NCI-H748 treated with DMSO at 0.1 percent for 48 hours (cell line): ENCODE measurements at regions not wholly inside any gene's neighbourhood (a gene's known extent, or its start where the extent isn't known, plus 50 kb on each side); places are given as distances from the start of the nearest gene placed in this dataset.
A peak's percentile ranks its signal among the peaks of the same experiment; 100 is the strongest.

Experiments
- DNase-seq: peaks from one replicate; lab custom pipeline; 2025; lab: John Stamatoyannopoulos, UW

DNA sequence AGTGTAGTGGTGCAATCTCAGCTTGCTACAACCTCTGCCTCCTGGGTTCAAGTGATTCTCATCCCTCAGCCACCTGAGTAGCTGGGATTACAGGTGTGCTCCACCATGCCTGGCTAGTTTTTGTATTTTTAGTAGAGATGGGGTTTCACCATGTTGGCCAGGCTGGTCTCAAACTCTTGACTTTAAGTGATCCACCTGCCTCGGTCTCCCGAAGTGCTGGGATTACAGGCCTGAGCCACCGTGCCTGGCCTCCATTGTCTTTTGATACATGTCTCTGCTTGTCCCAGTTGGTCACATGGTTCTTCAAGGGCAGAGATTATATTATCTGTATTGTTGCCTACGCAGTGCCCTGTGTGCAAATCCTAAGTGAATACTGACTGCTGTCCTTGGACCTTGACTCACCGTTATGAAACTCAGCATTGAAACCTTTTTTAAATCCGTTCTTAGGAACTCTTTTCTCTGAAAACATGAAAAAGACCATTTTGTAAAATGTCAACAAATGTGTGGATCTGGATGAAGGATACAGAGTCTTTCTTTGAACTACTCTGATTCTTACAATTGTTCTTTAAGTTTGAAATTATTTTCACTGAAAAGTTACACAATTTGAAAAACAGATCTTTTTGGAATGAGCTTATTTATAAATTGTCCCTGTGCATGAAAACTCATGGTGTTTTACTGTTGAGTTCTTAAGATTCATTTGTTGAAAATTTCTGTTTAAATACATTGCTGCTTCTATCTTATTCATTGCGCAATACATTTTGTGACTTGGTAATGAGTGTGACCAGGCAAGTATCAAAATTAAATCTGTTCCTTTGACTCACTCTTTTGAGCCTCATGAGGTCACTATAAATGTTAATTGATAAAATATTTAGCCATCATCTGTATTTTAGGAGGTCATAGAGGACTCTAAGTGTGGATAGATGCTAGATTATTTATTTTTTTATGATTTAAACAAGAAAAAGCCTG, 293.5 kb downstream of the UTRN start:
- no peak for DNase-seq

DNA sequence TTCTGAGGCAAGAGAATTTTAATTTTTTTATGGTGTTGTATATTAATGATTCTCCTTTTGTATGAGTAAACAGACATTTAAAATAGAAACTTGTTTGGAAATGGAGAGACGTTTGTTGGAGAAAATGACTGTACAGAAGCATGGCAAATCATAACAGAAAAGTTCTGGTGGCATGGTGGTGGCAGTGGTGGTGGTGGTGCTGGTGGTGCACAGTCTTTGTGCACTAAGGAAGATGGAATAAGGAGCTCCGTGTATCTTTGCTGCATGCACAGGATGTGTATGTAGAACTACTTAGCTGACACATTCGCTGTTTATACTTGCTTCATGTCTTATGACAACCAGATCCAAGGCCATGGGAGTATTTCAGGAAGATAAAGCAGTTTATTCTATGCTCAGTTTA, 294.9 kb downstream of the UTRN start:
- no peak for DNase-seq

DNA sequence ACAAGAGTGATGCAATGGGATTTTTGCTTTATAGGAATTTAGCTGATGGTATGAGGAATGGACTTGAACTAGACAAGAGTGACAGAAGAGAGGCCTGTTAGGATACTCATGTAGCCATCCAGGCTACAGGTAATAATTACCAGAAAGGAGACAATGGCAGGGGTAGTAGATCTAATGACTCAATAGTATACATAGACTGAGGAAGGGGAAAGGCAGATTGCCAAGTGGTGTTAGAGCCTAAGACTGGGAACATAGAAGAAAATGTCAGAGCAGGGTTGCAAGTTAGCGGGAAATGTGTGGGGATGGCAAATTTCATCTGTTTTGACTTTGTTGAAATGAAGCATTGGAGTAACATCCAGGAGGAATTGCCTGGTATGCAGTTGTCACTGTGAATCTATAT, 295.6 kb downstream of the UTRN start:
- no peak for DNase-seq

DNA sequence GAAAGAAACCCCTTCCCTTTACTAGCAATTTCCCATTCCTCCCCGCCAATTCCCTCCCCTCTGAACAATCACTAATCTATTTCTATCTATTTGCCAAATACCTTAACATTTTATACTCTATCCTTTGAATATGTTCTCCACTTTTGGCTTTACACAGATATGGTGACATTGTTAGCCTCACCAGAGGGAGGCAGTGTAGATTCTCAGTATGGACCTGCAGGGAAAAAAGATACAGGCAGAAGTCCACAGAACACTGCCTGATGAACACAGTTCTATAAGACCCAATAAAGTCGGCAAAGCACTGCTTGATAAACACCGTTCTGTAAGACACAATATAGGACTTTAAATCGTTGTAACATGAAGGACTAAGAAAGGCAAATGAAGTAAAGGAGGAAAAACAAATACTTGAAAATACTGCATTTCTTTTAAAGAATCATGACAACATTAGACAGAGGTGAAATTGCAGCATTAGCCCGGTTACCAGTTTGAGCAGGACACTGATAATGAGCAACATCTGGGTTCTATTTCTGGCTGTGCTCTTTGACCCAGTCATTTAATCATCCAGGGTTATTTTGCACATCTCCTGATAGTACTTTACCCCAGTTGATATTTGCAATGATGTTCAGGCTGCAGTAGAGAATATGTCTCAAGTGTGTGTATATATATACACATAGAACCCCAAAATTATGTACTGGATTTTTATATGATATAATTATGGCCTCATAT, 296.8 kb downstream of the UTRN start:
- peak; percentile 49 for DNase-seq

DNA sequence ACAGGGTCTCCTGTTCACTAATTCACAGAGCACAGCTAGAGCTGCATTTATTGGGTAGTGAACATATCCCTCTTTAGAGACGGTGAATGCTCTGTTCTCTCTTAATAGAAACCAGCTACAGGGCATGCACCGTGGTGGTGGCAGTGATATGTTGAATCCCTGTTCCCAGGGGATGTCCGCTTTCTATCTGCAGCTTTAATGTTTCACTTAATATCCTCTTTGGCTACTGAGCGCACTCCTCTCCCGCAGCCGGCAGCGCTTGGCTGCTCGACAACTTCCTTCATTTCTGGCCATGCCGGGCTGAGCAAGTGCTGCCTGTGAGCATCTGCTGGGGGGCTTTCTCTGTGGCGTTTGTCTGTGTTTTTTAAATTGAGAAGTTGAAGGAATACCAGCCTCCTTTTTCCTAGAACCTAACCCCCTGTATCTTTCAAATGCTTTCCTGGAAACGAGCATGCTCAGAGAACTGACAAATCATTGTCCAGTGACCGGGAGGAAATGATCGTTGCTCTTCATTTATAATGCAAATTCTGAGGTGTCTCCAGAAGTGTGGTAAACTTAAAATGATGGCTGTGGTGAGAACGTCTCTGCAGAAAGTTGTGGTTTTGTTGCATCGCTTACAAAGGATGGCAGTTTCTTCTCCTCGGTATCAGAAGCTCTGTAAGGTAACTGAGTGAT, 297.9 kb downstream of the UTRN start:
- peak; percentile 41 for DNase-seq

DNA sequence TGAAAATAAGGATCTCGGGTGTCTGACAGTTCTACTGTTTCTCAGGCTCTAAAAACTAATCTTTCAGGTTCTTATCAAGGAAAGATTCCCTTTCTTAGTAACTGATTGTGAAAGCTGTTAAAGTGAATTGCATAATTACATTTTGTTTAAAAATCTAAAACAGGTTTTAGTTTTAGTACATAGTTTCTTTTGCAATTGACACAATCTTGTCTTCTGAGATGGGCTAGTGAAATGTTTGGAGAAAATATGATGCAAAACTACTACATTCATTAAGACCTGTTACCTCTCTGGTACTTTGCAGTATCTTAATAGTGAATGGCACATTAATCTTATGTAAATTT, 298.4 kb downstream of the UTRN start:
- DNase-seq = peak; percentile 40

DNA sequence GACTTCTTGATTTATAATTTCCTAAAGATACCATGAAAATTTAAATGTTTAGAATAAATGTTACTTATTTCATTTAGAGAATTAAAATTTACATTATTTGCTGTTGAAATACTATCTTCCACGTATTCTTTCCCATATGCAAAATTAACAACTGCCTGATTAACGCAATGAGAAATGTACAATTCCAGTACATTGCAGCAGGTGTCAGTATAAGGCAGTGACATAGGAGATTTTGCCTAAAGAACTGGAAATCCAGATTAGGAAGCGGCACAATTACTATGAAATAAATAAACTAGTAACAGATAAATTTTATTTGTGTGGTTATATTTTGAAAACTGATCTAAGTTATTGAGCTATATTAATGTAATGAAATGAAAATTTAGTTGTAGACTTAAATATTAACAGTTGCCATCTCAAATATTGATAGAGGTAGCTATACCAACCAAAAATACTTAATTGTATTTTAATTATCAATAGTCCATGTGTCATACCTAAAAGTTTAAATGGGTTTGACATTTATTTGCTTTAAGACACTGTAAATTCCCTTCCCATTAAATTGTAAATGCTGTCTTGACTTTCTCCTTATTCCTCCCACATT, 300.2 kb downstream of the UTRN start:
- DNase-seq = peak; percentile 81

DNA sequence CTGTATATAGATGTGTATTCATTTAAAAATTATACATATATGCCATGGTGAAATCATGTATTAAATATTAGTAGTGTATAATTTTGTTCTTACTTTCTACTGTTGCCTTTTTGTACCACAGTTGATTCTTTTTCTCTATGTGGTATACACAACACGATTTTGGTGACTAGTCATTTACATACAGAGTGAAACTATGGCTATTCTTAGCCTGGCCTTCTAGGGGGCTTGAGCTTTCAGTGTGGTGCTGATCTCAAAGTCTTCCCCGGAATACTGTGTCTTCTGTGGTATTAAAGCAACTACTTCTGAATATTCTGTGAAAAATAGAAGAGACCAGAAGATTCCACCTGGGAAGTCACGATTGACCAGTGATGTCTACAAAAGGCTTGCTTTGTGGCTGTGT, 301.9 kb downstream of the UTRN start:
- DNase-seq = no peak

DNA sequence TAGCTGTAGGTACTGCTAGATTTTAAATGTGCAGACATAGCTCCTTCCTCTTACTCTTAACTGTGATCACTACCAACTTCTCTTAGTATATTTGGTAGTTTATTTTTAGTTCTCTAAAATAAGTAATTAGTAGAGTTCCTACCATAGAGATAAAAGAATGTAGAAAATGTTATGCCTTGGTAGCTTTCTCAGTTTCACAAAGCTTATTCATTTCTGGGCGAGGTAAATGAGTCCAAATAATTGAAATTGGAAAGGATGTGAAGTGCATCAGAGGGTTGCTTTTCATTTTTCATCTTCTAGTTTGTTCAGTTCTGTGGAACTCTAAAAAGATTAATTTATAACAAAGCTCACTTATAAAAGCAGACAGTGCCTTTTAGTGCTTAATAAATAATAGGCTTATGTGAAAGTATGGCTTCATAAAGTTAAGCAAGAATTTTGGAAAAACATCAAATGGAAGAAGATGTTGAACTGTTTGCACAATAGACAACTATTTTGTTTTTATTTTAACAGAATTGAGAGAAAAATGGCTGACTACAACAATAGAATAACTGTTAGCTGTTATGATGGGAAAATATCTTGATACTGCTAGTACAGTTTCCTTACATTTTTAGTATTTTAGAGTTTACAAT, 303.7 kb downstream of the UTRN start:
- DNase-seq = no peak

DNA sequence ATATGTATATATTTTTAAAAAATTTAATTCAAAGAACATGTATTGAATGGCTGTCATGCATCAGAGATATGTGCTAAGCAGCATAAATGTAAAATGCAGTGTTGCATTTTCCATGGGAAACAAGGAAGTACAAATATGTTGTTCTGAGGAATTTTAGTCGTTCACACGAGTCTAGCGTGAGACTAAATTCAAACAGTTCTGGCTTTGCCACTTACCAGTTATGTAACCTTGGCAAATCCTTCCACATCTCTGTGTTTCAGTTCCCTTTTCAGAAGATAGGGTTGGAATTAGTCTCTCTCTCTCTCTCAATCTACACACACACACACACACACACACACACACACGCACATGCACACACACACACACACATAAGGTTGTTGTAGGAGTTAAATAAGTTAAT, 305.4 kb downstream of the UTRN start:
- DNase-seq = no peak

DNA sequence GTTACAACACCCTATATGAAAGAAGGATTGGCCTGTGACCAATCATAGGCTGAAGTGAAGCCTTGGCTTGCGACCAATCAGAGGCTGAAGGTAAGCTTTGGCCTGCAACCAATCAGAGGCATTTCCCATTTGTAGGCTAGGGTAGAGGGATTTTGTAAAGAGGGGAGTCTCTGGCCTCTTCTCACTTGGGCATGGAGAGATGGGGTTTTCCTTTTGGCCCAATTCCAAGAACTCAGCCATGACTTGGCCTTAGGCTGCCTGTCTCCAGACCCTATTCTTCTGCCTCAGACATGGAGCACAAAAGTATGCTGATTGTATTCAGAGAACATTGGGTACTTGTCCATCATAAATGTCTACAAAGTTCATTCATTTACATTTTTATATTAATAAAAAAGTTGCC, 308.3 kb downstream of the UTRN start:
- no peak for DNase-seq

DNA sequence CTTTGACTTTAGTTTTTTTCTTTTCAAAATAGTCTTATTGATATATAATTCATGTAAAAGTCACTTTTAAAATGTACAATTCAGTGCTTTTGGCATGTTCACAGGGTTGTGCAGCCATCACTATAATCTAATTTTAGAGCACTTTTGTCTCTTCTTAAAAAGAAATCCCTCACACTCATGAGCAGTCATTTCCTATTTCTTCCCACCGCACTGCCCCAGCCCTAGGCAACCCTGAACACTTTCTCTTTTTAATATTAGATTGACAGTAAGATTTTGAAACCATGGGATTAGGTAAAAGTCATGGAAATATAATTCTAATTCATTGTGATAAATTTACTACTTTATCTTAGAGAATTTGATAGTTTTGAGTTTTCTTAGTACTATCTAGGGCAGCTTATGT, 309.4 kb downstream of the UTRN start:
- no peak for DNase-seq

DNA sequence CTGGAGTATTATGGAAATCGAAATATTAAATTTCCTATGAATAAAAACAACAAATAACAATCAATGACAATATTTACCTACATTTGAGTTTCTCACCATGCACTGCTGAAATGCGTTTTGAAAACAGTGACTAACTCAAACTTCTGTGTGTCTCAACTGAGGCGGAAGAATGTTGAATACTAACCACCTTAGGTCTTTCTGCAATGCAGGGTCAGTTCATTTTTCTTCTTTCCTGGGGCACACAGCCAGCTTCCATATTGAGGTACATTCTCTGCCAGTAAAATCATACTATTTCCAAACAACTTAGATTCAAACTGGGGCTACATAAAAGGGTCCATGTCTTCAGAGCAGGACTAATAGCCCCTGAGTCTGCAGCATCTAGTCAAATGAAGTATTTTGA, 310.1 kb downstream of the UTRN start:
- no peak for DNase-seq

DNA sequence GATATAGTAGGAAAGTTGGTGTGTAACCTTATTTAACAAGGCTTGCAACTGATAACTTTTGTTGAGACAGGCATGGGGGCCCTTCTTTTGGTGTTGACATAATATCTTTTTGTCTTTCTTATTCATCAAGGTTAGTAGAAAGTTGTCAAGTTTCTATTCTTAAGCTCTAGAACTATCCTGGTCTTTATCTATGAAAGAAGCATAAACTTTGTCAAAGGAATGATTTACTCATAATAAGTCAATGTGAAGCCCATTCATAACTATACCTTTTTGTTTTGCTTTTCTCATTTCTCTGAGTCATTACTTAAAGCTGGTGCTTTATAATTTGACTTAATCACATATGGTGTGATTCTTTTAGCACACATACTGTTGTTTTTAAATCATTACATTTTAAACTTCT, 312.4 kb downstream of the UTRN start:
- no peak for DNase-seq

DNA sequence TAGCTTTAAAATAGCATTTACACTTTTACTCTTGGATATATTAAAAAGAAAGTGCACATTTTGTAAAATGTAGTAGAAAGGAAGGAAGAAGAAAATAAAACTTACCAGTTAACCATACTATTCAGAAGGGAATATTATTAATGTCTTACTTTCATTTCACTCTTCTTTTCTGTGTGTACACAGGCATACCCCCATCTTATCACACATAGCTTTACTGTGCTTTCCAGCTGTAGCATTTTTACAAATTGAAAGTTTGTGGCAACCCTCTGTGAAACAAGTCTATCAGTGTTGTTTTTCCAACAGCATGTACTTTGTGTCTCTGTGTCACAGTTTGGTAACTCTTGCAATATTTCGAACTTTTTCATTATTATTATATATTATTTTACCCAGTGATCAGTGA, 314.5 kb downstream of the UTRN start:
- DNase-seq = no peak

DNA sequence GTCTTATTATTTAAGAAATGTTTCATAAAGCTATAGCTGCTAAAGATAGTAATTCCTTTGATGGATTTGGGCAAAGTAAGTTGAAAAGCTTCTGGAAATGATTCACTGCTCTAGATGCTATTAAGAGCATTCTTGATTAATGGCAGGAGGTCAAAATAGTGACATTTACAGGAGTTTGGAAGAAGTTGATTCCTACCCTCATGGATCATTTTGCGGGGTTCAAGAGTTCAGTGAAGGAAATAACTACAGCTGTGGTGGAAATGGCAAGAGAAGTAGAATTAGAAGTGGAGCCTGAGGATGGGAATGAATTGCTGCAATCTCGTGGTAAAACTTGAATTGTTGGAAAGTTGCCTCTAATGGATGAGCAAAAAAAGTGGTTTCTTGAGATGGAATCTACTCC, 316.1 kb downstream of the UTRN start:
- no peak for DNase-seq

DNA sequence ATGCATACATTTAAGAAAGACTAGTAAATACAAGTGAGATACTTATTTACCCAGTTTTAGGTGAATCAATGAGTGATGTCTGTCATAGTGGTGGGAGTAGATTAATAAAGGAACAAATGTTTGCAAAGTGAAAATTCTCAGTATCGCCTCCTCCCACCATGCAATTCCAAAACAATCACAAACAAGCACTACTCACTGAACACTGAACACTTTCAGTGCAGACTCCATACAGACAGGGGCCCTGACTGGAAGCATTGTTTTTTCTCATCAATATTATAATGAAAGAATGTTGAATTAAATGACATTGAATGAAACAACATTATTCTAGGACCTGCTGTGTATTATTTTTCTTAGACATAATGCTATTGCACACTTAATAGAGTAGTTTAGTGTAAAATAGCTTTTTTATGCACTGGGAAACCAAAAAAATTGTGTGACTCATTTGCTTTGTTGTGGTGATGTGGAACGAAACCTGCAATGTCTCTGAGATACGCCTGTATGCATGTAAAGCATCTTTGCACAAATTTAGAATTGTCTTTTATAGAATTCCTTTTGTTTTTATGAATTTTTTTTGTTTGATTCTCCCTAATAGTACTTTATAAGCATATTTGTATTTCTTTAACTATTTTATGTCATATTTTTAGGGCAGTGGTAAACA, 317.5 kb downstream of the UTRN start:
- no peak for DNase-seq

DNA sequence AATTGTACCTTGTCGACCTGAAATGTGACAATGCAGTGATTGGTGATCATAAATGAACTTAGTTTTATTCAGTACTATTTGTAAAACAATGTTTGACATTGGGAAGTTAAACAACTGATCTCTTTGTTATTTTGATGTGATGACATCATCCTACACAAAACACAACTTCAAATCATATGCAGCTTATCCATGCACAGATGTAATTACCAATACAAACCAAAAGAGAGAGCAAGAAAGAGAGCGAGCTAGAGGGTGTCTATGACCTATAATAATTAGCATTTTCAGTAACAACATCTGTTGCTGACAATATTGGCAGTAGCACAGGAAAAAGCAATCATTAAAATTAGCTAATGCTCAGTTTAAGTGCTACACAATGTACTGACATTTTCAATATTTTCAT, 320.9 kb downstream of the UTRN start:
- DNase-seq = no peak

DNA sequence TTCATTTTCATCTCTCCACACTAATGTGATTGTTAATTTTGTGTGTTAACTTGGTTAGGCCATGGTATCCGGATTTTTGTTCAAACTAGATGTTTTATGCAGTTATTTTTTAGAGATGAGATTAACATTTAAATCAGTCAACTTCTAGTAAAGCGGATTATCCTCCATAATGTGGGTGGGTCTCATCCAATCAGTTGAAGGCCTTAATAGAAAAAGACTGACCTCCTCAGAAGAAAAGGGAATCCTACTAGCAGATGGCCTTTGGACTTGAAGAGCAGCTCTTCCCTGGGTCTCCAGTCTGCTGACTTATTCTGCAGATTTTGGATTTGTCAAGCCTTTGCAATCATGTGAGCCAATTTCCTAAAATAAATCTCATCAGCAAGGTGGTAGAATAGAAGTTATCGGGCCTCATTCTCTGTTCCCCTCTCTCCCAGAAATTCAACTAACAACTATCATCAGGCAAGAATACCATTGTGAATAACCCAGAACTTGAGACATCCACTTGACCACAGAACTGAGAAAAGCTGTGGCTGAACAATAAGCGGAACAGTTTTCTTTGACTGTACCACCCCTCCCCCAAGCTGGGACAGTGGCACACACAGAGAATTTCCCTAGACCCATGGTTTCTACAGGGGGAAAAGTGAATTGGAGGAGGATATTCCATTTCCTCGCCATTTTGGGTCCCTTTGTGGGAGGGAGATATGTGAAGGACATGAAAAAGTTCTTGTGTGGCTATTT, 323.0 kb downstream of the UTRN start:
- no peak for DNase-seq

DNA sequence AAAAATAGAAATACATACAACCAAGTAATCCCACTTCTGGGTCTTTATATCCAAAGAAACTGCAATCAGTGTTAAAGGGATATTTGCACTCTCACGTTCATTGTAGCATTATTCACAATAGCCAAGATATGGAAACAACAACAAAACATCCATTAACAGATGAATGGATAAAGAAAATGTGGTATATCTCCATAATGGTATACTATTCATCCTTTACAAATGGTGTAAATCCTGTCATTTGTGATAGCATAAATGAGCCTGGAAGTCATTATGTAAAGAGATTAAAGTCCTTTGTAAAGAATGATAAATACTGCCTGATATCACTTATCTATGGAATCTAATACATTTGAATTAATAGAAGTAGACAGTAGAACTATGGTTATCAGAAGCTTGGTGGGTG, 327.7 kb downstream of the UTRN start:
- no peak for DNase-seq

DNA sequence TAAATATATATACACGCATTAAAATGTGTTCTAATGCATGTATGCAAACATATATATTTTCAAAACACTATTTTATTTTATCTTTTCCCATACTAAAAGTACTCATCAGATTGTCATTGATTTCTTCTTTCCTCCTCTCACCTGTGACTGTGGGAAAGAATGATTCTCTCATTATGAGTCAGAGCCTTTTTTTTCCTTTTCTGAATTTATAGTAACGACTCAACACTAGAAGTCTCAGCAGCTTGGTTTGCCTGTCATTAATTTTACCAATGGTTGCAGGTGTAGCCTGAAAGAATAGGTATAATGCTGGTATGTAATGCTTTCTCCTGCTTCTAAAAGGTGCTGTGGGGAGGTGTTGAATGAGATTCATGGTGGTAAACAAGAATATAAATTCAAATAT, 328.7 kb downstream of the UTRN start:
- DNase-seq = no peak
